ENCODE measurements at regions not wholly inside any gene's neighbourhood (a gene's known extent, or its start where the extent isn't known, plus 50 kb on each side); places are given as distances from the start of the nearest gene placed in this dataset.
"Not testable (repeated sequence)": the region's sequence is repeated elsewhere in the genome, so short reads cannot be mapped to it uniquely, and the experiment has no call there.

GRCh38 chr11:87559852-87560251, 522.1 kb downstream of the TMEM135 start:
- H3K4me3 Mint-ChIP-seq; H3K27me3 Mint-ChIP-seq; H3K4me1 Mint-ChIP-seq; H3K27ac Mint-ChIP-seq; H3K9me3 Mint-ChIP-seq; H3K36me3 Mint-ChIP-seq (ENCODE audit: low read depth); DNase-seq; POLR2A ChIA-PET; CTCF ChIA-PET: not testable (repeated sequence)

- Mint-ChIP-seq H3K36me3 (ENCODE audit: low read depth) (no peaks in the 10 kb centered on the region), H3K27me3 (no peaks in the 10 kb centered on the region), H3K9me3 (peaks cover 4% of the 10 kb centered on the region), H3K27ac (no peak overlapping the region), H3K4me1 (no peaks in the 10 kb centered on the region), H3K4me3 (no peak overlapping the region)
- DNase-seq = no peak
- ChIA-PET CTCF (no interaction called here), POLR2A (no interaction called here)
These were observed 517.4 kb downstream of the TMEM135 start for GRCh38 chr11:87555101-87555500.

GRCh38 chr11:87548797-87549196, 511.1 kb downstream of the TMEM135 start:
- no peak overlapping the region for H3K27ac Mint-ChIP-seq
- peaks cover 18% of the 10 kb centered on the region for H3K9me3 Mint-ChIP-seq
- no peaks in the 10 kb centered on the region for H3K4me1 Mint-ChIP-seq
- ChIA-PET CTCF (no interaction called here), POLR2A (no interaction called here)
- no peaks in the 10 kb centered on the region for H3K27me3 Mint-ChIP-seq
- no peak for DNase-seq
- H3K36me3 Mint-ChIP-seq (ENCODE audit: low read depth) = no peaks in the 10 kb centered on the region
- no peak overlapping the region for H3K4me3 Mint-ChIP-seq

- H3K27me3 Mint-ChIP-seq = no peaks in the 10 kb centered on the region
- H3K9me3 Mint-ChIP-seq = peaks cover 26% of the 10 kb centered on the region
- no peaks in the 10 kb centered on the region for H3K36me3 Mint-ChIP-seq (ENCODE audit: low read depth)
- POLR2A ChIA-PET = no interaction called here
- no peak for DNase-seq
- CTCF ChIA-PET = no interaction called here
- no peaks in the 10 kb centered on the region for H3K4me1 Mint-ChIP-seq
- H3K4me3 Mint-ChIP-seq = no peak overlapping the region
- H3K27ac Mint-ChIP-seq = no peak overlapping the region
These were observed 508.1 kb downstream of the TMEM135 start for GRCh38 chr11:87545858-87546257.

- H3K36me3 Mint-ChIP-seq (ENCODE audit: low read depth) = no peaks in the 10 kb centered on the region
- ChIA-PET POLR2A (no interaction called here), CTCF (no interaction called here)
- no peak overlapping the region for H3K27ac Mint-ChIP-seq
- H3K4me1 Mint-ChIP-seq = no peaks in the 10 kb centered on the region
- H3K9me3 Mint-ChIP-seq = peaks cover 12% of the 10 kb centered on the region
- H3K27me3 Mint-ChIP-seq = no peaks in the 10 kb centered on the region
- H3K4me3 Mint-ChIP-seq = no peak overlapping the region
- no peak for DNase-seq
These were observed 501.9 kb downstream of the TMEM135 start for GRCh38 chr11:87539596-87539995.

- Mint-ChIP-seq H3K27ac (no peak overlapping the region), H3K27me3 (no peaks in the 10 kb centered on the region), H3K4me1 (no peaks in the 10 kb centered on the region), H3K4me3 (no peak overlapping the region), H3K36me3 (ENCODE audit: low read depth) (no peaks in the 10 kb centered on the region), H3K9me3 (no peaks in the 10 kb centered on the region)
- POLR2A ChIA-PET = no interaction called here
- no peak for DNase-seq
- CTCF ChIA-PET = no interaction called here
These were observed 498.8 kb downstream of the TMEM135 start for GRCh38 chr11:87536565-87536964.

- H3K27me3 Mint-ChIP-seq = no peaks in the 10 kb centered on the region
- H3K27ac Mint-ChIP-seq = no peak overlapping the region
- no peaks in the 10 kb centered on the region for H3K36me3 Mint-ChIP-seq (ENCODE audit: low read depth)
- DNase-seq = no peak
- no peaks in the 10 kb centered on the region for H3K4me1 Mint-ChIP-seq
- POLR2A ChIA-PET = no interaction called here
- H3K4me3 Mint-ChIP-seq = no peak overlapping the region
- H3K9me3 Mint-ChIP-seq = no peaks in the 10 kb centered on the region
- CTCF ChIA-PET = no interaction called here
These were observed 498.3 kb downstream of the TMEM135 start for GRCh38 chr11:87536016-87536415.

- Mint-ChIP-seq H3K27ac (no peak overlapping the region), H3K9me3 (no peaks in the 10 kb centered on the region), H3K27me3 (no peaks in the 10 kb centered on the region), H3K36me3 (ENCODE audit: low read depth) (no peaks in the 10 kb centered on the region), H3K4me1 (no peaks in the 10 kb centered on the region), H3K4me3 (no peak overlapping the region)
- ChIA-PET POLR2A (no interaction called here), CTCF (no interaction called here)
- no peak for DNase-seq
These were observed 497.8 kb downstream of the TMEM135 start for GRCh38 chr11:87535513-87535912.

- H3K4me1 Mint-ChIP-seq; H3K4me3 Mint-ChIP-seq; DNase-seq; H3K9me3 Mint-ChIP-seq; H3K27me3 Mint-ChIP-seq; POLR2A ChIA-PET; H3K27ac Mint-ChIP-seq; CTCF ChIA-PET; H3K36me3 Mint-ChIP-seq (ENCODE audit: low read depth): not testable (repeated sequence)
These were observed 494.1 kb downstream of the TMEM135 start for GRCh38 chr11:87531835-87532234.

- no peaks in the 10 kb centered on the region for H3K4me1 Mint-ChIP-seq
- no peaks in the 10 kb centered on the region for H3K9me3 Mint-ChIP-seq
- DNase-seq = no peak
- no peak overlapping the region for H3K27ac Mint-ChIP-seq
- no peaks in the 10 kb centered on the region for H3K36me3 Mint-ChIP-seq (ENCODE audit: low read depth)
- no peak overlapping the region for H3K4me3 Mint-ChIP-seq
- POLR2A ChIA-PET = no interaction called here
- CTCF ChIA-PET = no interaction called here
- H3K27me3 Mint-ChIP-seq = no peaks in the 10 kb centered on the region
These were observed 491.8 kb downstream of the TMEM135 start for GRCh38 chr11:87529486-87529885.

- Mint-ChIP-seq H3K27ac (no peak overlapping the region), H3K27me3 (no peaks in the 10 kb centered on the region), H3K4me3 (no peak overlapping the region), H3K9me3 (no peaks in the 10 kb centered on the region), H3K36me3 (ENCODE audit: low read depth) (no peaks in the 10 kb centered on the region), H3K4me1 (no peaks in the 10 kb centered on the region)
- CTCF ChIA-PET = no interaction called here
- POLR2A ChIA-PET = no interaction called here
- DNase-seq = no peak
These were observed 491.0 kb downstream of the TMEM135 start for GRCh38 chr11:87528752-87529151.

- POLR2A ChIA-PET = no interaction called here
- Mint-ChIP-seq H3K27me3 (no peaks in the 10 kb centered on the region), H3K9me3 (peaks cover 2% of the 10 kb centered on the region), H3K4me1 (no peaks in the 10 kb centered on the region), H3K36me3 (ENCODE audit: low read depth) (no peaks in the 10 kb centered on the region), H3K27ac (no peak overlapping the region), H3K4me3 (no peak overlapping the region)
- DNase-seq = no peak
- CTCF ChIA-PET = no interaction called here
These were observed 485.5 kb downstream of the TMEM135 start for GRCh38 chr11:87523276-87523675.

- Mint-ChIP-seq H3K27ac (no peak overlapping the region), H3K4me3 (no peak overlapping the region), H3K36me3 (ENCODE audit: low read depth) (no peaks in the 10 kb centered on the region), H3K9me3 (peaks cover 2% of the 10 kb centered on the region), H3K4me1 (no peaks in the 10 kb centered on the region), H3K27me3 (no peaks in the 10 kb centered on the region)
- ChIA-PET POLR2A (no interaction called here), CTCF (interaction anchor here (0.6 kb wide), 1 partner anchor 27 kb away, joined by 4 read pairs; no protein-coding TSS in a partner anchor)
- DNase-seq = no peak
These were observed 480.5 kb downstream of the TMEM135 start for GRCh38 chr11:87518266-87518665.

GRCh38 chr11:87517351-87517750, 479.6 kb downstream of the TMEM135 start:
- Mint-ChIP-seq H3K4me3 (no peak overlapping the region), H3K27me3 (no peaks in the 10 kb centered on the region)
- CTCF ChIA-PET = no interaction called here

GRCh38 chr11:87507722-87508121, 470.0 kb downstream of the TMEM135 start:
- H3K4me1 Mint-ChIP-seq; POLR2A ChIA-PET; H3K27me3 Mint-ChIP-seq; H3K4me3 Mint-ChIP-seq; DNase-seq; H3K27ac Mint-ChIP-seq; H3K36me3 Mint-ChIP-seq (ENCODE audit: low read depth); H3K9me3 Mint-ChIP-seq: not testable (repeated sequence)
- CTCF ChIA-PET = interaction anchor here (0.6 kb wide), 1 partner anchor 20 kb away, joined by 7 read pairs; no protein-coding TSS in a partner anchor

More at GRCh38 chr11:87517351-87517750, 479.6 kb downstream of the TMEM135 start:
- POLR2A ChIA-PET = no interaction called here
- Mint-ChIP-seq H3K4me1 (no peaks in the 10 kb centered on the region), H3K36me3 (ENCODE audit: low read depth) (no peaks in the 10 kb centered on the region), H3K27ac (no peak overlapping the region), H3K9me3 (peaks cover under 1% of the 10 kb centered on the region)
- DNase-seq = no peak
